HG03060 (cell line): ENCODE measurements at regions not wholly inside any gene's neighbourhood (a gene's known extent, or its start where the extent isn't known, plus 50 kb on each side); places are given as distances from the start of the nearest gene placed in this dataset.
"Not testable (repeated sequence)": the region's sequence is repeated elsewhere in the genome, so short reads cannot be mapped to it uniquely, and the experiment has no call there.

Experiments used
- ATAC-seq: cut with Tn5 transposase; IDR thresholded peaks from one replicate; pipeline ENCODE4 v1.9.1; 2021; ENCODE audit warnings: low read depth, moderate number of reproducible peaks; ENCODE audit not compliant: unreplicated experiment

DNA sequence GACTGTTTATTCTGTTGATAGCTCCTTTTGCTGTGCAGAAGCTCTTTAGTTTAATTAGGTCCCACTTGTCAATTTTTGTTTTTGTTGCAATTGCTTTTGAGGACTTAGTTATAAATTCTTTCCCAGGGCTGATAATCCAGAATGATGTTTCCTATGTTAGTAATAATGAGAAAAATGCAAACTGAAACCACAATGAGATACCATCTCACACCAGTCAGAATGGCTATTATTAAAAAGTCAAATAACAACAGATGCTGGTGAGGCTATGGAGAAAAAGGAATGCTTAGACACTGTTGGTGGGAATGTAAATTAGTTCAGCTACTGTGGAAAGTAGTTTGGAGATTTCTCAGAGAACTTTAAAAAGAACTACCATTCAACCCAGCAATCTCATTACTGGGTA, 793.0 kb downstream of the EPHA4 start:
- ATAC-seq: not testable (repeated sequence)

DNA sequence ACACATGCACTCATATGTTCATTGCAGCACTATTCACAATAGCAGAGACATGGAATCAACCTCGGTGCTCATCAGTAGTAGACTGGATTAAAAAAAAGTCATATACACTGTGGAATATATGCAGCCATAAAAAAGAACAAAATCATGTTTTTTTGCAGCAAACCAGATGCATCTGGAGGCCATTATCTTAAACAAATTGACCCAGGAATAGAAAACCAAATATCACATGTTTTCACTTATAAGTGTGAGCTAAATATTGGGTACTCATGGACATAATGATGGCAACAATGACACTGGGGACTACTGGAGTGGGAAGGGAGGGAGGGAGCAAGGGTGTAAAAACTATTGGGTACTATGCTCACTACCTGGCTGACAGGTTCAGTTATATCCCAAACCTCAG, 792.6 kb downstream of the EPHA4 start:
- ATAC-seq: no peak

DNA sequence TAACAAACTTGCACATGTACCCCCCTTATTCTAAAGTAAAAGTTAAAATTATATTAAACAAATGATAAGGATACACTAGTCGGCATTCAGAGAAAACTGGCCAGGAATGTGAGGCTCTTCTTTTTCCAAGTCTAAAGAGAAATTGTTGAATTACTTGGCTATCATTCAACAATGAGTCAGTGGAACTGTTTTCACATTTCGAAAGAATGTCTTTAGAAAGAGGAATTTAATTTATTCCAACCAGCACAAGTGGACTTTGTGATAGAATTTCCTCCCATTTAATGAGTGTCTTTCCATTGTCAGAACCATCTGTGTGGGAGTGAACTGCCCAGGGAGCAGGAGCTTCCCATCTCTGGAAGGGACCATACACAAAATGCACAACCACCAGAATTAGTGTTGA, 792.2 kb downstream of the EPHA4 start:
- ATAC-seq: no peak

DNA sequence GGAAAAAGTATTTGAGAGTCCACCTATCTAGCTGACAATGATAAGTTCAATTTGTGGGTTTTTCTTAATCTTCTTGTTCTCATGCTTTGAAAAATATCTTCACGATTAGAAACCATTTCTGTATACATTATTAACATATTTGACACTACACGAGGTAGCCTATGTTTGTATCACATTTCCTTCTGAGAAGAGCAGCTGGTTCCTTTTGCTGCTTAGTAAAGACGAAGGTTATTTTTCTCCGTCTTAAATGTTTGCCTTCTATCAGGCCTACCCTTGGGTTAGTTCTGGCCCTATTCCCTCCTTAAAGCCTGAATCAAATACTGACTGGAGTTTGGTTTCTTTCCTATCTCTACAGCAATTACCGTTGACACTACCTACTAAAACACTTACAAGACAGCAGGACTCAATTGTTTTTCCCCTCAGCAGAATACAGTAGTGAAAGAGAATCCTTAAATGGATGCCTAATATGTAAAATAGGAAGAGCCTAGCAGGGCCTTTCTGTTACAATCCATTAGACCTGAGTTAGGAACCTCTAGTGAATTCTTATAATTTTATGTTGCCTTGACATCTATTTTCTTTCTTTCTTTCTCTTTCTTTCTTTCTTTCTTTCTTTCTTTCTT, 790.4 kb downstream of the EPHA4 start:
- no peak for ATAC-seq

DNA sequence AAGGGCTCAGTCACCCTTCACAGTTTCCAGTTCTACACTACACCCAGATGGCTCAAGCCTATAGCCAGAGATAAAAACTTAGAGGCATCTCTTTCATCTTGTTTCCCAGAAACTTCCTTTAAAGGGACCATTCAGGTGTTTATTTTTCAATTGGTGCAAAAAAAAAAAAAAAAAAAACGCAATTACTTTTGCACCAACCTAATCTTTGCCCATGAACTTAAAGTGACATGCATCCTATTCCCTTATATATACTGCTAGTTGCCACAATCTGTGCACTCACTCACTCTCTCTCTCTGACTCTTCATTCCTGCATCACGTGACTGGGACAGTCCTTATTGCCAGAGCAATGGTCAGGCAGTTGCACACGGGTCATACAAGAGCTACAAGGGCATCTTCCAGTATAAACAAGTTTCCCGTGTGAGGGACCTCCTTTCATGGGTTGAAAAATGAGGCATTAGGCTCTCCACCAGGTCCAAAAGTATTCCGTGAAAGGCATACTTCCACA, 789.4 kb downstream of the EPHA4 start:
- no peak for ATAC-seq

DNA sequence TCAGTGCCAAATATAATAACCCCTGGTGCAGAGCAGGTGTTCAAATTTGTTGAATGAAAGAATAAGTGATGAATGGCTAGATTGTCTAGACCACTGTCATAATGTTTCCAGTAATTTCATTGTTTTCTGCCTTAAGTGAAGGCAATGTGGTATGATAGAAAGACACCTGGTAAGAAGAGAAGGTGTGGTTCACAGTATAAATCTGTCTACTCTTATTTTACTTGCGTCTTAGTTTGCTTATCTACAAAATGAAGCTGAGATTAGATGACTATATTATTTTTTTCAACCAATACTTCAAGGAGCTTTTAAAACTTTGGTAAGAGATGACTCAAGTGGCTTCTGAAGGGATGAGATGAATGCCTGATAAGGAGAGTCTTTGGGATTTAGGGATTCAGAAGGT, 788.4 kb downstream of the EPHA4 start:
- ATAC-seq: no peak

DNA sequence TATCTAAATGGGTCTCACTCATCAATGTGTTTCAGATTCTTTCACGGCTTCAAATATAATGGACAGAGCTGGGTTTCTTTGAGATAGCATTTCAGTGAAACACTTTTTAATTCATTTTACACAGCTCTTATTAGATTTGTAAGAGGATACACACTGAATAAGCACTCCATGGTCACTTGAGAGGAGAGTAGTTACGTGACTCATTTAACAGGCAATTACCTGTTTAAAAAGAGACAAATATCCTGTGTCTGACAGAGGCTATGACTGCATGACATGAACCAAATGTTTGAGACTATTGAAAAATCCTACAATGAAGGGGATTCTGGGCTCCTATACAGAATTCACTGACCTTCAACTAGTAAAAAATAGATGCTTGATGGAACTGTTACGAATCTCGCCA, 786.9 kb downstream of the EPHA4 start:
- ATAC-seq: no peak

DNA sequence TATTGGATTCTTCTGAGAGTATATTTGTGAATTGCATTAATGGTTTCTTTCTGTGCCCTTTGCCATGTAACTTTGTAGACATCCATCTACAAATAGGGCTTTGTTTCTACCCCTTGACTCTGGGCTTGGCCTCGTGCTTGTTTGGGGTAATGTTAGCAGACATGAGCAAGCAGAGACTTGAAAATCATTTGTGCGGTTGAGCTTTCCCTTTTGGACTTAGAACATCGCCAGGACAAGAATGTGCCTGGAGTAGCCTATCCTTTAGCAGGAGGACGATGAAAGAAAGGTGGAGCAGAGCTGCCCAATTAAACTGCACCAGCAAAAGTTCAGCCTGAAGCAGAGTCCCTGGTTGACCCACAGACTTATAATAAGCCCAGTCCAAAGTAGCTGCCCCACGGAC, 785.9 kb downstream of the EPHA4 start:
- ATAC-seq: no peak

DNA sequence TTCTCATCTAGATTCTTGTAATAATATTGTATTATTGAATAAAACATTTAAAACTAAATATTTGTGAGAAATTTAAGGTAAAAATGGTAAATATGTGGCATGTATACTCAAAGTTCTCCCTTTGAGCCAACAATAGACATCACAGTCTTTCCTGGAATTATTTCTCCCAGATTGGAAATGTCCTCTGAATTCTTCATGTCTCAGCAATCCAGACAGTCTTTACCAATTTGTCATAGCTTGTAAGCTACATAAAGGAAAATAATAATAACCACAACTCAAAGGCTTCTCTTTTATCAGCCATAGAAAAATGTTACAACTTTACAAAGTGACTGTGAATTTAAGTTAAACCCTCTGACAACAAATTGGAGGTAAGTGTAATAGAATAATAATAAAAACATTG, 784.9 kb downstream of the EPHA4 start:
- ATAC-seq: no peak

DNA sequence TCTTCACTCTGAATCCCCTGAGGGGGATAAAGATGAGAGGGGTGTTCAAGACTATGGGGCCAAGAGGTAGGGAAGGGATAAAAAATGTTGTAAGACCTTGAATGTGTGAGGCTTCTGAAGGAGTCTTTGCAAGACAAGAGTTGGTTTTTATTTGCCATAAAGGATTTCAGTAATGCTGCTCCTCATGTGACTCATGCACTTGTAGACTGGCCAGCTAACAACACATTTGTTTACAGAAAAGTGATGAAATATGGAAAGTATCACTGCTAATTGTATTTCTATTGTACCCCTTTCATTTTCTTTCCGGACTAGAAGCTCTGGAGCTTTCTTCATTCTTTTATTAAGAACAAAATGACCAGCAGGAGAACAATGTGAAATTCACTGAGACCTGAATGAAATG, 782.1 kb downstream of the EPHA4 start:
- ATAC-seq: no peak

DNA sequence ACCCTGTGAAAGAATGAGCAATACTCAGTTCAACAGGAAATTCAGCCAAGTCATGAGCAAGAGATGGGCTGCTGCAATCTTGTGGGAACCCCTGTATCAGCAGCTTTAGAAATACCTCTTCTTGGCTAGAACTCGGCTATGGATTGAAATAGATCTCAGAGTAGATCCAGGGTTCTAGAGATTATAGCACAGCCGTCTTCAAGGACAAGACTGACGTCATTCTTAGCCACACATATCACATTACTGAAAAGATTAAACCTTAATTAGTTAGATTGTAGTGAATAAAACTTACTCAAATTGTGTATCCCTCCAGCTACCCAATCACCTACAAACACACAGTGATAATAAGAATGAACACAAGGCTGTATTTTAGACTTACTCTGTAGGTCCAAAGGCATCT, 776.4 kb downstream of the EPHA4 start:
- ATAC-seq: no peak

DNA sequence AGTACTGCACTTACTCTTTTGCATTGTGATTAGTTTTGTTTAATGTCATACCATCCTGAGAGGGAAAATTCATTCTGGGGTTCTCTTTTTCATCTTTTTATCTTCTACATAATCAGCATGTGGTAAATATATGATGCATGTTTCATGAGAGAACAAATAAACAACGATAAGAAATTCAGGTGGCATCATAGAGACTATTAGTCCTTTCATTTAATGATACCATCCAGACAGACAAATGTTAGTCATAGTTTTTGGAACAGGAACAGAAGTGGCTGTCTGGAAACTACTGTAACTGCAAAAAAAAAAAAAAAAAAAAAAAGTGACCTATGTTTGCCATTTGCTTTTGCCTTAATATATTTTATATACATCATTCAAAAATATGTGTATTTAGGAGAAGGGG, 761.0 kb downstream of the EPHA4 start:
- ATAC-seq: no peak

DNA sequence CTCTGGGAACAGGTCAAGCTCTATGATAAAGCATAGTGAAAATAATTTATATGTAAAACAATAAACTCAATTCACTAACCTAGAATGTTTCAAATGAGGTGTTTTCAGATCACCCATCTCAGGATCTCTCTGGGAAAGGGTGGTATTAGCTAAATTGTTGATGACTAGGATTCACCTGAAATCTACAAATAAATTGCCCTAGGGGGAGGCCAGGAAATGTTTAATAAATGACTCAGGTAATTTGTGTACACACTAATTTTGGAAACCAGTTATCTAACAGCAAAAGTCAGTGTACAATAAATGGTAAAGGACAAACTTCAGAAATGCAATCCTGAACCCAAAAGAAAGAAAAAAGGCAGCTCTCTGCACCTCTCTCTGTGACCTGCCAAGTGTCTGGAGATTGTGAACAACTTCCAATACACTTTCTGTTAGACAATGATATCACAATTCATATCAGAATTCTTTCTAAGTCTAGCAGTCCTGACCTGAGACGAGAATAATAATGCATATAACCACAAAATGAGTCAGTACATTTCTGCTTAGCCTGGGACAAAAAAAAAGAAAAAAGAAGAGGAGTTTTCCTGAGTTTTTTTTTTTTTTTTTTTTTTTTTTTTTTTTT, 760.0 kb downstream of the EPHA4 start:
- no peak for ATAC-seq

DNA sequence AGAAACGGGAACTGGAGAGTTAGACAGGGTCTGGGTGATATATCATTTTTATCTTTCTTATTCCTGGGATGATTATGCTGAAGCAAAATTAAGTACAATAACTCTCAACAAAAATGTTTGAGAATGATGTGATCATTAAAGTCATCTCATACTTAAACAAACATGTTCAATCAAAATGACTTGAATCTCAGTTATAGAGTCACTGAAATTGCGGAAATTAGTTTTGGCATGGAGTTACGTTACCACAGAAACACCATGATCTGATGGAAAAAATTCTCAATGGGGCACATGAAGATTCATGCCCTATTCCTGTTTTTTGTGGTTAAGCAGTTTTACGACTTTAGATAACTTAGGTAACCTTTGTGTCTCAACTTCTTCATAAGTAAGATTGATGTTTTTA, 757.7 kb downstream of the EPHA4 start:
- ATAC-seq: no peak

DNA sequence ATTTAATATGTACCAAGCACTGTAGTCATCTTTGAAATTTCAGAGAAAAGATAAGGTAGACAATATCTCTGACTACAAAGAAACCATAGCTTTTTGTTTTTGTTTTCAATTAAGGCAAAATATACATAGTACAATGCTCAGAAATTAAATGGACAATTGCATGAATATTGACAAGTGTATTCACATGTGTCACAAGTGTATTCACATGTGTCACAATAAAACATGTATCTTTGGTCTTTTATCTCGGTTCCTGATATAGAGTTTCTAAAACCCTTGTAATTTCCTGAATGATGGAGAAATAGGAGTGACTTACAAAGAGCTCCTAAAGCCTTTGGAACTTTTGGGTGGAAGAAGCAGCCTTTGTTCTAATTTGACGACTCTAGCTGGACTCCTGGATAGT, 756.4 kb downstream of the EPHA4 start:
- no peak for ATAC-seq

DNA sequence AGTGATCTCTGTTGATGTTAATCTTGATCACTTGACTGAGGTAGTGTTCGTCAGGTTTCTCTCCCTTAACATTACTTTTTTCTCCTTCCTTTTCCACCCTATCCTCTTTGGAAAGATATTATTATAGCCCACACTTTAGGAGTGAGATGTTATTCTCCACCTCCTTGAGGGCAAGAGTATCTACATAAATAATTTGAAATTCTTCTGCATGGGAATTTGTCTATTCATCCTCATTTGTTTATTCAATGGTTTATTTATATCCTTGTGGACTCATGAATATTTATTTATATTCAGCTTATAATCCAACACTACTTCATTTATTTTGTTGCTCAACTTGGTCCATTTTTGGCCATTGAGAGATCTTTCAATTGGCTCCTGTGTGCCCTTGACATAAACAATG, 750.4 kb downstream of the EPHA4 start:
- ATAC-seq: no peak

DNA sequence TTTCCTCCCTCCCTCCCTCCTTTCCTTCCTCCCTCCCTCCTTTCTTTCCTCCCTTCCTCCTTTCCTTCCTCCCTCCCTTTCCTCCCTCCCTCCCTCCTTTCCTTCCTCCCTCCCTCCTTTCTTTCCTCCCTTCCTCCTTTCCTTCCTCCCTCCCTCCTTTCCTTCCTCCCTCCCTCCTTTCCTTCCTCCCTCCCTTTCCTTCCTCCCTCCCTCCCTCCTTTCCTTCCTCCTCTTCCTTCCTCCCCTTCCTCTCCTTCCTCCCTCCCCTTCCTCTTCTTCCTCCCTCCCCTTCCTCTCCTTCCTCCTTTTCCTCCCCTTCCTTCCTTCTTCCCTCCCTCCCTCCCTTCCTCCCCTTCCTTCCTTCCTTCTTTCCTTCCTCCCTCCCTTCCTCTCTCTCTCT, 748.5 kb downstream of the EPHA4 start:
- not testable (repeated sequence) for ATAC-seq

DNA sequence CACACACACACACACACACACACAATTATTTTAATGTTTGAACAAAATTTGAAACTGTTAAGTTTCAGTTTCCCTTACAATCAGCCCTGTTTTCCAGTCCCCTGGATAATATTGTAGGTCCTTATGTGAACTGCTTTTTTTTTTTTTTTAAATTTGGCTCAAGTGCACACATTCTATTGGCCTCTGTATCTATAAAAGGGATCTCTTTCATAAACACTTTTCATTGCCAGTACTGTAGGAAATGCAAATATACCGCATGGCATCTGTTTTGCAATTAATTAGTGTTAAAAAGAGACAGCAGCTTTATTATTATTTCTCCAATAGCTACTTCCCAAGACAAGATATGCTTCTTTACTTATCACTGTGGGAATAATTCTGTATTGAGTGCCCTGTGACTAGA, 738.7 kb downstream of the EPHA4 start:
- ATAC-seq: no peak

DNA sequence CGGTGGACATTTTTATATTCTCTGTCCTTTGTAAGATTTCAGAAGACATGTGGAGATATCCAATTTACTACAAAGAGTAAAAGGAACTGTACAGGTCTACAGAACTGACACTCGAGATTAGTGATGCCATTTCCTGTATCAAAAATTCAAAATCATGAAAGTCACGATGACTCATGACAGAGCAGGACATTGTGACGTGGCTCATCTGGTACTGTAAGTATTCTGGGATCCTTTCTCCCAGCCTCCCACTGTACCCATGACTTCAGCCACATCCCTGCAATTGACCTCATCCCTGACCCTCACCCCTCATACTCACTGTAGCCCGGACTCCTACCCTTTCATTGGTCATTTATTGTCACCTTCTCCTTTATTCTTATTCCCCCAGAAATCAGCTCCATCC, 736.5 kb downstream of the EPHA4 start:
- no peak for ATAC-seq

DNA sequence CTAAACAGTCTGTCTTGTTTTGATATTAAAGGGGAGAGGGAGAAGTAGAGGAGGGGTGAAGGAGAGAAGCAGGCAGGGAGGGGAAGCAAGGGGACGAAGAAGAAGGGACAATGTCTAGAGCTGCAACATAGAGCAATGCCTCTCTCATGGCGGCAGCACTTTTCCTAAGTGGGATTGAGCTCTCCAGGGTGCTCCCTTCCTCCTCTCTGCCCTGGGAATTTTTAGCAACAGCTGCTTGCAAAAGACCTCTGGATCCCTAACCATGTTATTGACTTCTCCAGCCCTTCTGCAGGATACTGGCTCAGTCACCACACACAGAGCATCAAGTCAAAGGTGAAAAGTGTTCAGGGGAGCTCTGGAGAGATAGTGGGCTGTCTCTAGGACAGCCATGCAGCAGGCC, 734.9 kb downstream of the EPHA4 start:
- no peak for ATAC-seq

DNA sequence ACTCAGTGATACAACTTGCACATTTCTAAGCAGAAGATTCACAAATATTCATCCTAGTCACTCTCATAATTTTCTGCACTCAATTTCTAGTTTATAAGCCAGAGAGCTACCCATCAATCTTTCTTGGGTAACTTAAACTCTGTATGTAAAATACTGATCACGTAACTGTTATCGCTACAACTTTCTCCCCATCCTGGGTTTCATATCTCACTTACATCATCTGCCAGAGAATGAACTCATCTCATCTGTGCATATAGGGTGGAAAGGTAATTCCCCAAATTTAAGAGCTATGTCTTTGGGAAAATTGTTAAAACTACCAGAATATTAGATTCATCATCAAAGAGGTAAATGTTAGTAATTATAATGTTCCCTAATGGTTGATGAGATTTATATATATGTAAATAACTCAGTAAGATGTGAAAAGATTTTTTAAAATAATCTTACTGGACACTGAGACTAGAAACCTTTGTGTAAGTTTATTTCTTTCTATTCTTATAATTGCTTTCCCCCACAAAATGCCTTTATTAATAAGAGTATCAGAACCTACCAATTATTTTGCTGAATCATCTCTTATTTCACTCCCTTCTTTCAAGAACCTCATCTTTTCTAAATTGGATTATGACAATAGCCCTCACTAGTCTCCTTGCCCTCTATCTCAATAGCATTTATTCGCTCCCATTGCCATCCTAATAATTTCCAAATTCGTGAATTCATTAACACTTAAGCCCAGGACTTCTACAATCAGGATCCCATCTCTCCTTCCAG, 729.0 kb downstream of the EPHA4 start:
- no peak for ATAC-seq

DNA sequence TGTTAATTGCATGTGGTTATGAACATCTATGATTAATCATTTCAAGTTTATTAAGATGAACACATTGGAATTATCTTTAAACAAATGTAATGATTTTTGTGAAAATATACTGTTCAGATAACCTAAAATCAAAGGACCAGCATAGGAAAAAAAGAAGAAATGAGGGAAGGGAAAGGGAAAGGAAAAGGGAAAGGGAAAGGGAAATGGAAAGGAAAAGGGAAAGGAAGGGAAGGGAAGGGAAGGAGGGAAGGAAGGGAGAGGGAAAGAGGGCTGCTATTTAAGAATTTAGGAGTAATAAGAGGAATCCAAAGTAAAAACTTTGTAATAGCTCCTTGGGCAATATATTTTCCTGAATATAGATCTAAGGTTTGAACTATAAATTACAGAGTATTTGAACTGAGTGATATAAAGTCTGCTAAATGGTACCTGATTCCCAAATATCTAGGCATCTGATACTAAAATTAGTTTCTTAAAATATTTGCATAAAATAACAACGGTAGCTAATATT, 726.3 kb downstream of the EPHA4 start:
- no peak for ATAC-seq
